ENCODE measurements at regions not wholly inside any gene's neighbourhood (a gene's known extent, or its start where the extent isn't known, plus 50 kb on each side); places are given as distances from the start of the nearest gene placed in this dataset.
"Not testable (repeated sequence)": the region's sequence is repeated elsewhere in the genome, so short reads cannot be mapped to it uniquely, and the experiment has no call there.

DNA sequence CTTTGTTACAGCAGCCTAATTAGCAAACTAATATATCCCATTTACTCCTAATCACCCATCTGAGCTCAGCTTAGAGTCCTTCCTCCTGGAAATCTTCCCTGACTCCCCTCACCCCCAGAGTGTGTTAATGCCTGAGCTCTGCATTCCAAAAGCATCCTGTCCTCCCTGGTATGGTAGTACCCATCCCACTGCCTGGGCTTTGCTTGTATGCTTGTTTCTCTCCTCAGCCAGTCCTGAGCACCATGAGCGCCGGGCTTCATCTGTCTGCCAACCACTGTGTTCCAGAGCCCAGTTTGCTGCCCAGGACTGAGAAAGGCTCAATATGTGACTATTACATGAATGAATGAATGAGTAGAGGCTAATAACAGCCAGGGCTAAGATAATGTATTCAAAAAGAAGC is 272.4 kb downstream of the CDK5RAP2 start:
- Histone ChIP-seq H2AFZ (ENCODE audit: low read length) (no peak overlapping the region), H4K20me1 (ENCODE audit: insufficient read depth, low read length) (no peaks in the 10 kb centered on the region), H3K27me3 (ENCODE audit: insufficient read depth, low read length) (no peaks in the 10 kb centered on the region), H3K4me3 (ENCODE audit: insufficient read depth, low read length) (no peak overlapping the region), H3K27ac (ENCODE audit: low read depth, low read length) (no peak overlapping the region), H3K4me2 (ENCODE audit: insufficient read depth, low read length) (no peak overlapping the region), H3K79me2 (ENCODE audit: insufficient read depth, low read length) (no peaks in the 10 kb centered on the region), H3K36me3 (ENCODE audit: insufficient read depth, low read length) (no peaks in the 10 kb centered on the region), H3K9me3 (ENCODE audit: low read depth, low read length) (no peaks in the 10 kb centered on the region), H3K4me1 (ENCODE audit: insufficient read depth, low read length) (no peaks in the 10 kb centered on the region)
- DNase-seq (ENCODE audit: insufficient read length, low spot score, missing footprints), result no peak
- TF ChIP-seq, protein P1, sequence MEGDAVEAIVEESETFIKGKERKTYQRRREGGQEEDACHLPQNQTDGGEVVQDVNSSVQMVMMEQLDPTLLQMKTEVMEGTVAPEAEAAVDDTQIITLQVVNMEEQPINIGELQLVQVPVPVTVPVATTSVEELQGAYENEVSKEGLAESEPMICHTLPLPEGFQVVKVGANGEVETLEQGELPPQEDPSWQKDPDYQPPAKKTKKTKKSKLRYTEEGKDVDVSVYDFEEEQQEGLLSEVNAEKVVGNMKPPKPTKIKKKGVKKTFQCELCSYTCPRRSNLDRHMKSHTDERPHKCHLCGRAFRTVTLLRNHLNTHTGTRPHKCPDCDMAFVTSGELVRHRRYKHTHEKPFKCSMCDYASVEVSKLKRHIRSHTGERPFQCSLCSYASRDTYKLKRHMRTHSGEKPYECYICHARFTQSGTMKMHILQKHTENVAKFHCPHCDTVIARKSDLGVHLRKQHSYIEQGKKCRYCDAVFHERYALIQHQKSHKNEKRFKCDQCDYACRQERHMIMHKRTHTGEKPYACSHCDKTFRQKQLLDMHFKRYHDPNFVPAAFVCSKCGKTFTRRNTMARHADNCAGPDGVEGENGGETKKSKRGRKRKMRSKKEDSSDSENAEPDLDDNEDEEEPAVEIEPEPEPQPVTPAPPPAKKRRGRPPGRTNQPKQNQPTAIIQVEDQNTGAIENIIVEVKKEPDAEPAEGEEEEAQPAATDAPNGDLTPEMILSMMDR (IDR thresholded peaks at IDR 0.05; ENCODE audit: extremely low read depth, low read depth, low read length), result no peak

DNA sequence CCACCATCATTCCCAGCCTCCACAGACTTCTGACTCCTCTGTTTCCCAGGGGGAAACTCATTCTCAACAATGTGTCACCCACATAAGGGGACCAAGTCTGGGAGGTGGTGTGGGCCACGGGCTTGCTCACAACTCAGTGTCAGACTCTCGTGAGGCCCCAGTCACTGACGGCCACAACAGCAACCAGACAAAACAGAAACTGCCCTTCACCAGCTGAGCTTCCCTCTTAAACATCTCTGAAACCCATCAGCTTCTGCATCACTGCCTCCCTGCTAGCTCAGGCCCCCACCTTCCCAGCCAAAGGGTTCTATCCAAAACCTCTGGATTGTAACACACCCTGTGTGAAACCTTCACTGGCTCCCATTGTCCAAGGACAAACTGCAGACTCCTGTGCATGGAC is 273.4 kb downstream of the CDK5RAP2 start:
- no peak overlapping the region for H2AFZ ChIP-seq (ENCODE audit: low read length)
- TF ChIP-seq, protein P1 (IDR thresholded peaks at IDR 0.05; ENCODE audit: extremely low read depth, low read depth, low read length), result no peak
- no peaks in the 10 kb centered on the region for H3K4me1 ChIP-seq (ENCODE audit: insufficient read depth, low read length)
- DNase-seq (ENCODE audit: insufficient read length, low spot score, missing footprints), result no peak
- no peaks in the 10 kb centered on the region for H3K79me2 ChIP-seq (ENCODE audit: insufficient read depth, low read length)
- no peak overlapping the region for H3K4me2 ChIP-seq (ENCODE audit: insufficient read depth, low read length)
- no peaks in the 10 kb centered on the region for H3K27me3 ChIP-seq (ENCODE audit: insufficient read depth, low read length)
- H3K27ac ChIP-seq (ENCODE audit: low read depth, low read length), result no peak overlapping the region
- no peaks in the 10 kb centered on the region for H4K20me1 ChIP-seq (ENCODE audit: insufficient read depth, low read length)
- H3K4me3 ChIP-seq (ENCODE audit: insufficient read depth, low read length), result no peak overlapping the region
- no peaks in the 10 kb centered on the region for H3K9me3 ChIP-seq (ENCODE audit: low read depth, low read length)
- H3K36me3 ChIP-seq (ENCODE audit: insufficient read depth, low read length), result no peaks in the 10 kb centered on the region

DNA sequence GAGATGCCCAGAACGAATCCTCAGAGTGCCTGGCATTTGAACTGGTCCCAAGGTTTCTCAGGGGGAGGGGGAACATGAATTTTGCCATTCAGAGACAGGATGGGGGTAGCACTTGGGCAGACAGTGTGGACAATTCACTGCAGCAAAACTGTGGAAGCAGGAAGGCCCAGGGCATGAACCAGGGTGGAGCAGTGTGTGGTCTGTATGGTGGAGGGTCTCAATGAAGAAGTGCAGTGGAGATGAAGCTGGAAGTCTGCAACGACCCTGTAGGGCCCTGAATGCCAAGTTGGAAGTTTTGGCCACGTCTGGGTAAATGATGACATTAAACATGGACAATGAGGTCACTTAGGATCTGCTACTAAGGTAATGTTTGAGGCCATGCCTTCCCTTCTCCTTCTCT is 273.9 kb downstream of the CDK5RAP2 start:
- H3K79me2 ChIP-seq (ENCODE audit: insufficient read depth, low read length), result no peaks in the 10 kb centered on the region
- no peak overlapping the region for H3K4me2 ChIP-seq (ENCODE audit: insufficient read depth, low read length)
- H3K4me3 ChIP-seq (ENCODE audit: insufficient read depth, low read length), result no peak overlapping the region
- no peak overlapping the region for H2AFZ ChIP-seq (ENCODE audit: low read length)
- DNase-seq (ENCODE audit: insufficient read length, low spot score, missing footprints), result no peak
- H3K36me3 ChIP-seq (ENCODE audit: insufficient read depth, low read length), result no peaks in the 10 kb centered on the region
- H4K20me1 ChIP-seq (ENCODE audit: insufficient read depth, low read length), result no peaks in the 10 kb centered on the region
- no peaks in the 10 kb centered on the region for H3K27me3 ChIP-seq (ENCODE audit: insufficient read depth, low read length)
- no peaks in the 10 kb centered on the region for H3K9me3 ChIP-seq (ENCODE audit: low read depth, low read length)
- TF ChIP-seq, protein P1 (IDR thresholded peaks at IDR 0.05; ENCODE audit: extremely low read depth, low read depth, low read length), result no peak
- no peaks in the 10 kb centered on the region for H3K4me1 ChIP-seq (ENCODE audit: insufficient read depth, low read length)
- no peak overlapping the region for H3K27ac ChIP-seq (ENCODE audit: low read depth, low read length)

DNA sequence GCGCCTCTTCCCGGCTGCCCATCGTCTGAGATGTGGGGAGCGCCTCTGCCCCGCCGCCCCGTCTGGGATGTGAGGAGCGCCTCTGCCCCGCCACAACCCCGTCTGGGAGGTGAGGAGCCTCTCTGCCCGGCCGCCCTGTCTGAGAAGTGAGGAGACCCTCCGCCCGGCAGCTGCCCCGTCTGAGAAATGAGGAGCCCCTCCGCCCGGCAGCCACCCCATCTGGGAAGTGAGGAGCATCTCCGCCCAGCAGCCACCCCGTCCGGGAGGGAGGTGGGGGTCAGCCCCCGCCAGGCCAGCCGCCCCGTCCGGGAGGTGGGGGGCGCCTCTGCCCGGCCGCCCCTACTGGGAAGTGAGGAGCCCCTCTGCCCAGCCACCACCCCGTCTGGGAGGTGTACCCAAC is 275.1 kb downstream of the CDK5RAP2 start:
- H3K27ac ChIP-seq (ENCODE audit: low read depth, low read length); H3K4me2 ChIP-seq (ENCODE audit: insufficient read depth, low read length): not testable (repeated sequence)

DNA sequence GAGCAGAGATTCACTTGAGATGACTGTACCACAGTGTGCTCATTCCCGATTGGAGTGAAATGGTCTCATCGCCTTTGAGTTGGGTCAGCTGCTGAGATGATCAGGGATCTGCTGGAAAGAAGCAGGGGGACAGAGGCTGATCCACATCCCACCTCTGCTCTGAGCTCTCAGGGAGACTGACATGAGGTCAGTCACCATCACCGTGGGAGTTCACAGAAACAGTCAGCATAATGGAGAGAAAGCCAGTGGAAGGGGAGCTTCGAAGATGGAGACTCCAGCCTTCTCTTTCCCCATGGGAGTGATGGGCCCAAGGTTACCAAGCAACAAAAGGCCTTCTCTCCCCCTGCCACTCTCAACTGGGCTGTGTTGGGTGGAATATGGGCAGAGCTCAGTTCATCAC is 276.4 kb downstream of the CDK5RAP2 start:
- Histone ChIP-seq H3K4me2 (ENCODE audit: insufficient read depth, low read length) (no peak overlapping the region), H3K9me3 (ENCODE audit: low read depth, low read length) (no peaks in the 10 kb centered on the region), H3K36me3 (ENCODE audit: insufficient read depth, low read length) (no peaks in the 10 kb centered on the region), H3K4me1 (ENCODE audit: insufficient read depth, low read length) (no peaks in the 10 kb centered on the region), H3K79me2 (ENCODE audit: insufficient read depth, low read length) (no peaks in the 10 kb centered on the region), H4K20me1 (ENCODE audit: insufficient read depth, low read length) (no peaks in the 10 kb centered on the region), H2AFZ (ENCODE audit: low read length) (no peak overlapping the region), H3K27me3 (ENCODE audit: insufficient read depth, low read length) (no peaks in the 10 kb centered on the region), H3K4me3 (ENCODE audit: insufficient read depth, low read length) (no peak overlapping the region), H3K27ac (ENCODE audit: low read depth, low read length) (no peak overlapping the region)
- DNase-seq (ENCODE audit: insufficient read length, low spot score, missing footprints), result no peak
- TF ChIP-seq, protein P1 (IDR thresholded peaks at IDR 0.05; ENCODE audit: extremely low read depth, low read depth, low read length), result no peak

More for the DNA sequence above, 275.1 kb downstream of the CDK5RAP2 start:
- H3K9me3 ChIP-seq (ENCODE audit: low read depth, low read length); H3K79me2 ChIP-seq (ENCODE audit: insufficient read depth, low read length); H3K4me3 ChIP-seq (ENCODE audit: insufficient read depth, low read length); H4K20me1 ChIP-seq (ENCODE audit: insufficient read depth, low read length); H2AFZ ChIP-seq (ENCODE audit: low read length); DNase-seq (ENCODE audit: insufficient read length, low spot score, missing footprints); H3K27me3 ChIP-seq (ENCODE audit: insufficient read depth, low read length); H3K4me1 ChIP-seq (ENCODE audit: insufficient read depth, low read length); H3K36me3 ChIP-seq (ENCODE audit: insufficient read depth, low read length): not testable (repeated sequence)

All from osteoblast (primary cell).